Progenitor cell of endocrine pancreas (in vitro differentiated cells): ENCODE measurements at regions not wholly inside any gene's neighbourhood (a gene's known extent, or its start where the extent isn't known, plus 50 kb on each side); places are given as distances from the start of the nearest gene placed in this dataset.

Experiments
- DNase-seq: peaks from one replicate; pipeline ENCODE4 v3.0.0; 2021; ENCODE audit warnings: low spot score; ENCODE audit not compliant: unreplicated experiment
- H3K27ac Mint-ChIP-seq: 2 replicates; pipeline ENCODE4 v1.8.0; 2021; ENCODE audit warnings: mild to moderate bottlenecking, moderate library complexity, mixed read lengths
- H3K27me3 Mint-ChIP-seq: 2 replicates; pipeline ENCODE4 v1.8.0; 2021; ENCODE audit warnings: mixed read lengths
- H3K36me3 Mint-ChIP-seq: 2 replicates; pipeline ENCODE4 v1.8.0; 2022; ENCODE audit warnings: mixed read lengths; ENCODE audit not compliant: insufficient read depth
- H3K4me1 Mint-ChIP-seq: 2 replicates; pipeline ENCODE4 v1.8.0; 2021; ENCODE audit warnings: low read depth, mixed read lengths
- H3K4me3 Mint-ChIP-seq: 2 replicates; pipeline ENCODE4 v1.8.0; 2021; ENCODE audit warnings: low read depth, mild to moderate bottlenecking, moderate library complexity, mixed read lengths
- H3K9me3 Mint-ChIP-seq: 2 replicates; pipeline ENCODE4 v1.8.0; 2021; ENCODE audit warnings: low read depth, mixed read lengths
- TF ChIP-seq, protein P1 (sequence below): fragments of 200-600 bp; sonication (generic); IDR thresholded peaks from one replicate; pipeline ENCODE4 v1.5.0; 2021; ENCODE audit warnings: antibody characterized with exemption, mild to moderate bottlenecking; ENCODE audit not compliant: unreplicated experiment

GRCh38 chr12:43107026-43107775 lies 444.8 kb downstream of the ADAMTS20 start:
- no peak overlapping the region for H3K27ac Mint-ChIP-seq
- H3K9me3 Mint-ChIP-seq, result peaks cover 5% of the 10 kb centered on the region
- H3K4me1 Mint-ChIP-seq, result peaks cover 18% of the 10 kb centered on the region
- no peak for DNase-seq
- H3K36me3 Mint-ChIP-seq, result no peaks in the 10 kb centered on the region
- no peak overlapping the region for H3K4me3 Mint-ChIP-seq
- H3K27me3 Mint-ChIP-seq, result no peaks in the 10 kb centered on the region
- TF ChIP-seq, protein P1, sequence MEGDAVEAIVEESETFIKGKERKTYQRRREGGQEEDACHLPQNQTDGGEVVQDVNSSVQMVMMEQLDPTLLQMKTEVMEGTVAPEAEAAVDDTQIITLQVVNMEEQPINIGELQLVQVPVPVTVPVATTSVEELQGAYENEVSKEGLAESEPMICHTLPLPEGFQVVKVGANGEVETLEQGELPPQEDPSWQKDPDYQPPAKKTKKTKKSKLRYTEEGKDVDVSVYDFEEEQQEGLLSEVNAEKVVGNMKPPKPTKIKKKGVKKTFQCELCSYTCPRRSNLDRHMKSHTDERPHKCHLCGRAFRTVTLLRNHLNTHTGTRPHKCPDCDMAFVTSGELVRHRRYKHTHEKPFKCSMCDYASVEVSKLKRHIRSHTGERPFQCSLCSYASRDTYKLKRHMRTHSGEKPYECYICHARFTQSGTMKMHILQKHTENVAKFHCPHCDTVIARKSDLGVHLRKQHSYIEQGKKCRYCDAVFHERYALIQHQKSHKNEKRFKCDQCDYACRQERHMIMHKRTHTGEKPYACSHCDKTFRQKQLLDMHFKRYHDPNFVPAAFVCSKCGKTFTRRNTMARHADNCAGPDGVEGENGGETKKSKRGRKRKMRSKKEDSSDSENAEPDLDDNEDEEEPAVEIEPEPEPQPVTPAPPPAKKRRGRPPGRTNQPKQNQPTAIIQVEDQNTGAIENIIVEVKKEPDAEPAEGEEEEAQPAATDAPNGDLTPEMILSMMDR, result no peak

- Mint-ChIP-seq H3K27ac (no peak overlapping the region), H3K36me3 (no peaks in the 10 kb centered on the region), H3K27me3 (no peaks in the 10 kb centered on the region), H3K4me1 (peaks cover 10% of the 10 kb centered on the region), H3K4me3 (no peak overlapping the region), H3K9me3 (peaks cover 5% of the 10 kb centered on the region)
- TF ChIP-seq, protein P1, result no peak
- no peak for DNase-seq
Observed at GRCh38 chr12:43106355-43106754, 445.6 kb downstream of the ADAMTS20 start.

- TF ChIP-seq, protein P1, result no peak
- no peak overlapping the region for H3K27ac Mint-ChIP-seq
- peaks cover 10% of the 10 kb centered on the region for H3K4me1 Mint-ChIP-seq
- no peaks in the 10 kb centered on the region for H3K36me3 Mint-ChIP-seq
- no peak for DNase-seq
- H3K9me3 Mint-ChIP-seq, result peaks cover 5% of the 10 kb centered on the region
- no peak overlapping the region for H3K4me3 Mint-ChIP-seq
- no peaks in the 10 kb centered on the region for H3K27me3 Mint-ChIP-seq
Observed at GRCh38 chr12:43105426-43105981, 446.5 kb downstream of the ADAMTS20 start.

- Mint-ChIP-seq H3K9me3 (peaks cover 5% of the 10 kb centered on the region), H3K27me3 (no peaks in the 10 kb centered on the region), H3K36me3 (no peaks in the 10 kb centered on the region)
Observed at GRCh38 chr12:43104494-43104893, 447.5 kb downstream of the ADAMTS20 start.

GRCh38 chr12:43103866-43104265 lies 448.1 kb downstream of the ADAMTS20 start:
- H3K36me3 Mint-ChIP-seq, result no peaks in the 10 kb centered on the region
- DNase-seq, result no peak
- no peaks in the 10 kb centered on the region for H3K27me3 Mint-ChIP-seq
- no peak overlapping the region for H3K4me3 Mint-ChIP-seq
- peaks cover 3% of the 10 kb centered on the region for H3K9me3 Mint-ChIP-seq
- peaks cover 12% of the 10 kb centered on the region for H3K4me1 Mint-ChIP-seq
- TF ChIP-seq, protein P1, result no peak
- no peak overlapping the region for H3K27ac Mint-ChIP-seq

More at GRCh38 chr12:43104494-43104893, 447.5 kb downstream of the ADAMTS20 start:
- H3K27ac Mint-ChIP-seq, result no peak overlapping the region
- no peak overlapping the region for H3K4me3 Mint-ChIP-seq
- DNase-seq, result no peak
- peaks cover 12% of the 10 kb centered on the region for H3K4me1 Mint-ChIP-seq
- TF ChIP-seq, protein P1, result no peak
